Right ventricle myocardium superior (tissue), 1 donor: ENCODE measurements at regions not wholly inside any gene's neighbourhood (a gene's known extent, or its start where the extent isn't known, plus 50 kb on each side); places are given as distances from the start of the nearest gene placed in this dataset.

Experiments used
- ATAC-seq: fragments of 200-7000 bp; cut with Tn5 transposase; one replicate; pipeline ENCODE4 v1.9.1; 2020; ENCODE audit warnings: mild to moderate bottlenecking; ENCODE audit not compliant: poor library complexity
- DNase-seq: peaks from one replicate; pipeline ENCODE4 v3.0.0-alpha.2; 2020
- intact Hi-C: fragments of 100-400 bp; cut with DNase I; formaldehyde crosslinking; loops from one replicate; pipeline ENCODE4 v1.11.2; 2022
- donor health status: DM: no; HTN: yes; CAD: no; lungs with severe emphysema.

DNA sequence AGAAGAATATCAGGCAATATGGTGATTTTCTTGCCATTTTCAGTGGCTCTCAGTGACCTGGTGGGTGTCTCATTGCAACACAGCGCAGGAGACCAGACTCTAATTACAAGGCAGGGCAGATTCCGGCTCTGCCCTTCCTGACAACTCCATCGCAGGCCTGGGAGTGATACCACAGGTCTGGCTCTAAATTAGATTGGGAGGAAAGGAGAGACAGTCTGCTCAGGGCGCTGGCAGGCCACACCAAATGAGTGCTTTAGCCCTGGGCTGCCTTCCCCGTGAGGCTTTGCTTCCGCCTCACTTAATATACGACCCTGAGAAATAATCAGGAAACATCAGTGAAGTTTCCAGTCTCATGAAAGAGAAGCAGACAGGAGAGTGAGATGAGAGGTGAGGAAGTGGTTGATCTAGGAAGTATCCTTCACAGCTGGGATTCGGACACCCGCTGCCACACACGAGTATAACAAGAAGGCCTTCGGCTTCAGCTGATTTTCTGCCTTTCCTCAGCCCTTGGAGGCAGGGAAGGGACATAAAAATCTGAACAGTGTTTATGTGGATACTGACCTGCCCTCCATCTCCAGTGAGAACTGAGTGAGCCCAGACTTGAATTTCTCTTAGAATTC is 73.7 kb upstream of the PROK2 start:
- ATAC-seq (no peak), DNase-seq (no peak)
- intact Hi-C loops, result no loop called here

DNA sequence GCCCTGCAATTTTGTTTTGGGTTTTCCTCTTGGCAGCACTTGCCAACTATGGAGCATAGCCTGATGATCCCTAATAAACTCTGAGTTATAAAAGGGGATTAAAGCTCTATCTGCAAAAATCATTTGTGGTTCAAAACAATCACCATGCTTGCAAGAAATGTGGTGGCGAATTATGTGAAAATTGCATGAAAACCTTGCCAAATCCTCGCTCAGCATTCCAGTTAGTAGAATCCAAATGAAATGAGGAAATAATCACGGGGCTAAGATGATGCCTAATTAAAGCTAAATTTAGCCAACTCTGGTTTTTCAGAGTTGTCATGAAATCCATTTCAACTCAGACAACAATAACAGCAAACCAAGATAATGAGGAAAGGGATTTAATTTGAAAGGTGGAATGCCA is 73.0 kb upstream of the PROK2 start:
- intact Hi-C loops, result no loop called here
- ATAC-seq, result no peak
- DNase-seq, result no peak

DNA sequence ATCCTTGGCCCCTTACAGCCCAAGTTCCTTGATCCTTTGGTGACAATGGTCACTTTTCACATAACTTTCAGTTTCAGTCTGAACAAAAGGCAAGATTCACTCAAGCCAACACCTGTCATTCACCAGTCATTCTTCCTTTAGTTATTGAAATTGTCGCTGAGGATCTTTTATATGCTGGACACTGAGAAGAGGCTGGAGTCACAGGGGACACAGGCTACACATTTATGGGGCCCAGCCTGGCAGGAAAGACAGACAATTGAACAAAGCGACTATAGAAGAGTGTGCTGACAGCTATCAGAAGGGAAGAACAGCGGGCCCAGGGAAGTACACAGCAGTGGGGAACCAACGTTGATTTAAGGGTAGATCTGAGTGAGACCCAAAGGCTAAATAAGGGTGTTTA is 69.8 kb upstream of the PROK2 start:
- DNase-seq, result no peak
- intact Hi-C loops, result no loop called here
- ATAC-seq, result no peak

DNA sequence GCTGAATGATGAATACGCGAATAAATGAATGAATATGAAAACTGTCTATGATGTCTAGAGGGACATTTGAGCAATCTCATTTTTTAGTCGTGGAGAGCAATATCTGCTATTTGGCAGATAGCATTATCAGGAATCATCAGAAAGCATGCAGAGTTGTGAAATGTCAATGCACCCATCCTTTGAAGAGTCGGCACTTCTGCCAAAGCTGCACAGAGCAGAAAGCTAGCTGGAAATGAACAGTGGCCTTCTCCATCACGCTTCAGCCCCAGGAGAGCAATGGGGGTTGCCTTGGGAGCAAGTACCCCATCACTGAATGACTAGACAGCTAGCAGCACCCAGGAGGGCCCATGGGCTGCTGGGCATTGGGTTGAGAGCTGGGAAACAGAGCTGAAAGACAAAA is 69.1 kb upstream of the PROK2 start:
- ATAC-seq (no peak), DNase-seq (no peak)
- intact Hi-C loops, result no loop called here

DNA sequence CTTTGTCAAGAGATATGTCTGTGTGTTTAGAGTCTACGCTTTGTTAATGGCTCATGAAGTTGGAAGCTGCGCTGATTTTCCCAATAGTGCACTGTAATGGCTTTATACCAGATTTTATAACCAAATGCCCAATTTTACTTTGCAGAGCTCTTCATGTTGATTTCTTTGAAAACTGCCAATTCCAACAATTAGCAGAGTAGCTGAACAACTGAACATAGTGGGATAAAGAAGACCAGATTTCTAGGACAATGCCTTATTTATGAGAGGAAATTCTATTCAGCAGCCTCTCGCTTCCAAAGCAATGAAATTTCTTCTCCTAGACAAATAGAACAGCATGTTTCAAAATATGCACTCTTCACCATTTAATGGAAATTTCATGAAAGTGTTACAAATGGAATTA is 66.9 kb upstream of the PROK2 start:
- intact Hi-C loops, result no loop called here
- no peak for ATAC-seq
- DNase-seq, result no peak

DNA sequence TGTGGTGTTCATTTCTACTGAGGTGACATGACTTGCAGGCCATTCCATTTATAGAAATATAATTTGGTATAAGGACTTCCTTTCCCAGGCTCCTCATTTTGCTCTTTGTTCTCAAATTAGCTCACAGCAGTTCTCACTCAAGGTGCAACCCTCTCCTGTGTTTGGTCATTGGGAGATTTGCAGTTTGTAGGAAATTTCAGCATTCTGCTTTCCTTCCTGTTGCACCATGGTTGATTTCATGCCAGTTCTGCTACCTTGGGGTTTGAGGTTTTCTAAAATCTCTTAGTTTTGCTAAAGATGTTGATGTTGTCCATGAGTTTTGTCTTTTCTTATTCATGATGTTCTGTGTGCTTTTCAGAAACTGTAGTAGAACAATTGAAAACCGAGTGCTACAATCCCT is 65.7 kb upstream of the PROK2 start:
- no peak for DNase-seq
- intact Hi-C loops, result no loop called here
- ATAC-seq, result no peak

DNA sequence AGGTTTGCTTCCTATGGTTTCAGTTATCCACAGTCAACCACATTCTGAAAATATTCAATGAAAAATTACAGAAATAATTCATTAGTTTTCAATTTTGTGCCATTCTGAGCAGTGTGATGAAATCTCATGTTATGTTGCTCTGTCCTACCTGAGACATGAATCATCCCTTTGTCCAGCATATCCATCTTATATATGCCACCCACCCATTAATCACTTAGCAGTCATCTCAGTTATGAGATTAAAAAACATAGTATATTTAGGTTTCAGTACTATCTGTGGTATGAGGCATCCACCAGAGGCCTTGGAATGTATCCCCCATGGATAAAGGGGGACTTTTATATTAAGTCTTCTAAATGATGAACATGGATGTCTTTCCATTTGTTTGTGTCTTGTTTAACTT is 64.7 kb upstream of the PROK2 start:
- intact Hi-C loops, result no loop called here
- DNase-seq (no peak), ATAC-seq (no peak)

DNA sequence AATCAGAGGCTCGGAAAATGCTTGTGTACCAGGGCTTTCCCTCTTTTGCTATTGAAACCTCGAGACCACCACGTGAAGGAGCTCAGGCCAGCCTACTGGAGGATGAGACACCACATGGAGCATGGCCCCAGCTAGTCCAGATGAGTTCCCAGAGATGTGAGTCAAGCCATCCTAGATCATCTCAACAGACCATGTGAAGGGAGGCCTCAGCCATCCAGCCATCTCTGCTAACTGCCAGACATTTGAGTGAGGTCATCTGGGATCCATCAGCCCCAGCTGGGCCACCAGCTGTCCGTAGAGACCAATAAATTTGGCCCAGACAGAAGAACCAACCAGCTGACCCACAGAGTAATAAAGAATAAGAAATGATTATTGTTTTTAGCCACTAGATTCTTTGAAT is 62.8 kb upstream of the PROK2 start:
- no peak for ATAC-seq
- intact Hi-C loops, result no loop called here
- DNase-seq, result no peak

DNA sequence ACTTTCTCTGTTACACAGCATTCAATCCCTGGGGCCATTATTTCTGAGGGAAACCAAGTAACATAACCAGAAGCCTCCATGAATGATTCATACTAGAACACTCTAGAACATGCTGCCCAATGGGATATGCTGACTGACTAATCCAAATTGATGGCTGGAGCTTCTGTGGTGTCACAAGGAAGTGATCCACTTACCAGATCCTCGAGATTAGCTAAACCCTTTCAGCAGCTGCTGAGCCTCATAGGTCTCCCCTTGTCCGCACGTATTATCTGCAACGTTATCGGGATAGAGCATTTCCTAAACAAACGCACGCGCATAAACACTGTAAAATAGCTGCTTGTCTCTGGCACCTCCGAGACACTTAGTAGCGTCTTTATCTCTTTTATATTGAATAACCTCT is 61.2 kb upstream of the PROK2 start:
- no peak for DNase-seq
- intact Hi-C loops, result no loop called here
- ATAC-seq, result no peak

DNA sequence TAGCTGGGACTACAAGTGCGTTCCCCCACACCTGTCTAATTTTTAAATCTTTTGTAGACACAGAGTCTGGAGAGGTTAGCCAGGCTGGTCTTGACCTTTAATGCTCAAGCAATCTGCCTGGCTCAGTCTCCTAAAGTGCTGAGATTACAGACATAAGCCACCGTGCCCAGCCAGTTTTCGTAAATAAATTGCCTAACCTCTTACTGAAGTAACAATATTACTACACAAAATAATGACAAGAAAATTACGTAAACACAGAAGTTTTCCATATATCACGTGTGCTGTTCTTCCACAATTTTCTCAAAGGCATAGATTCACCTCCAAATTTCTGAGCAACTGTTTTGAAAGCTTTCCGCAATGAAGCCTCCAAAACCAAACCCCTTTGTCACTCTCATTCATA is 58.1 kb upstream of the PROK2 start:
- intact Hi-C loops, result no loop called here
- DNase-seq (no peak), ATAC-seq (no peak)

DNA sequence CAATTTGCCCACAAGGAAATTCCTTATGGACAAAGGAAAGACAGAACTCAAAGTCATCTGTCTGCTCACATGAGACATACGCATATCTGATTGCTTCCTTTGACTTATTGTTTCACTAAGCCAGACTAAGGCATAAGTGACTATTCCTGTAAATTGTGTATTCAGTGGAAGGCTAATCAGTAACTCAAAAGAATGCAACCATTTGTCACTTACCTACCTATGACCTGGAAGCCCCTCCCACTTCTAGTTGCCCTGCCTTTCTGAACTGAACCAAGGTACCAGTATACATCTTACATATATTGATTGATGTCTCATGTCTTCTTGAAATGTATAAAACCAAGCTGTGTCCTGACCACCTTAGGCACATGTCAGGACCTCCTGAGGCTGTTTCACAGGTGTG is 53.5 kb upstream of the PROK2 start:
- intact Hi-C loops, result no loop called here
- DNase-seq (no peak), ATAC-seq (no peak)
